ENCODE measurements at regions not wholly inside any gene's neighbourhood (a gene's known extent, or its start where the extent isn't known, plus 50 kb on each side); places are given as distances from the start of the nearest gene placed in this dataset.

- Histone ChIP-seq H3K4me3 (no peak overlapping the region), H3K4me1 (peaks cover 0 to 5% (median 4%) of the 10 kb centered on the region in 9 donors), H3K36me3 (no peaks in the 10 kb centered on the region), H3K27ac (no peak overlapping the region), H3K9me3 (no peaks in the 10 kb centered on the region), H3K27me3 (no peaks in the 10 kb centered on the region)
- intact Hi-C loops (cut with DNase I): no loop called here
- DNase-seq (no peak), ATAC-seq (no peak)
- WGBS, 2 donors: 97% methylated on average over 4 of the region's 4 CpGs
- TF ChIP-seq CTCF (IDR thresholded peaks at IDR 0.05): no peak
Observed at GRCh38 chr1:116266864-116267212, 106.2 kb upstream of the ATP1A1 start.

- TF ChIP-seq CTCF (IDR thresholded peaks at IDR 0.05): no peak
- H3K4me3 ChIP-seq: no peak overlapping the region
- no peaks in the 10 kb centered on the region for H3K27me3 ChIP-seq
- H3K36me3 ChIP-seq: no peaks in the 10 kb centered on the region
- H3K4me1 ChIP-seq: peaks cover 0 to 7% (median 4%) of the 10 kb centered on the region in 9 donors
- no peak overlapping the region for H3K27ac ChIP-seq
- DNase-seq: peak in 1 of 2 donors; percentile 11
- ATAC-seq: peak in 1 of 8 donors; percentile 36
- WGBS, 2 donors: 72 to 81% methylated on average over 2 of the region's 2 CpGs
- H3K9me3 ChIP-seq: no peaks in the 10 kb centered on the region
- intact Hi-C loops (cut with DNase I): no loop called here
Observed at GRCh38 chr1:116268211-116268610, 104.8 kb upstream of the ATP1A1 start.

- TF ChIP-seq CTCF (IDR thresholded peaks at IDR 0.05): no peak
- ATAC-seq (no peak), DNase-seq (no peak)
- Histone ChIP-seq H3K9me3 (no peaks in the 10 kb centered on the region), H3K36me3 (no peaks in the 10 kb centered on the region), H3K4me1 (peaks cover 0 to 15% (median 4%) of the 10 kb centered on the region in 9 donors), H3K27me3 (no peaks in the 10 kb centered on the region), H3K4me3 (no peak overlapping the region), H3K27ac (no peak overlapping the region)
- WGBS, 2 donors: 73 to 83% methylated on average over 2 of the region's 2 CpGs
- intact Hi-C loops (cut with DNase I): no loop called here
Observed at GRCh38 chr1:116270316-116271057, 102.6 kb upstream of the ATP1A1 start.

GRCh38 chr1:116273042-116273783, 99.8 kb upstream of the ATP1A1 start:
- no peaks in the 10 kb centered on the region for H3K36me3 ChIP-seq
- intact Hi-C loops (cut with DNase I): no loop called here
- H3K27ac ChIP-seq: peak overlapping the region in 4 of 10 donors; percentile 19 to 46 (median 29)
- H3K9me3 ChIP-seq: no peaks in the 10 kb centered on the region
- peaks cover 0 to 13% (median 2%) of the 10 kb centered on the region in 9 donors for H3K4me1 ChIP-seq
- no peak for TF ChIP-seq CTCF (IDR thresholded peaks at IDR 0.05)
- DNase-seq (peak; percentile 53 to 58), ATAC-seq (peak; percentile 88 to 97 (median 93))
- 51 to 58% methylated on average over 8 of the region's 8 CpGs for WGBS, 2 donors
- no peak overlapping the region for H3K4me3 ChIP-seq
- H3K27me3 ChIP-seq: no peaks in the 10 kb centered on the region

Measured in heart right ventricle (tissue), 16 donors.